GM21576 (cell line): ENCODE measurements at regions not wholly inside any gene's neighbourhood (a gene's known extent, or its start where the extent isn't known, plus 50 kb on each side); places are given as distances from the start of the nearest gene placed in this dataset.
"Not testable (repeated sequence)": the region's sequence is repeated elsewhere in the genome, so short reads cannot be mapped to it uniquely, and the experiment has no call there.

ENCODE experiments used
- ATAC-seq: cut with Tn5 transposase; IDR thresholded peaks from one replicate; pipeline ENCODE4 v1.9.1; 2021; ENCODE audit warnings: mild to moderate bottlenecking, moderate library complexity; ENCODE audit not compliant: unreplicated experiment

- no peak for ATAC-seq
Observed at GRCh38 chr21:16113052-16113715, 383.4 kb downstream of the USP25 start.

DNA sequence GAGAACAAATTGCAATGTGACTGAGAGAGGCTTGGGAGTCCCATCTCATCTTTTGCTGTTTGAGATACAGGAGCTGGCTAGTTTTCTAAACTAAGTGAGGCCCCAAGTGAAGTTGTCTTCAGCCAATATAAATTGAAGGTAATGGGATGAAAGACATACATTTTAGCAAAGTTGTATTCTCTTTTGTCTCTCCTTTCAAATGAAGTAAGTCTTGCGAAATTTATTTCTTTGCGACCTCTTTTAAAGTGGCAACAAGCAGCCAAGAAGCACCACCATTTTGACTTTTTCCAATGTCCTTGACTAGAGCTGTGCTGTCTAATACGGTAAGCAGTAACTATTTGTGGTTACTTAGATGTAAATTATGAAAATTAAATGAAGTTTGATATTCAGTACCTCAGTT lies 385.7 kb downstream of the USP25 start:
- no peak for ATAC-seq

DNA sequence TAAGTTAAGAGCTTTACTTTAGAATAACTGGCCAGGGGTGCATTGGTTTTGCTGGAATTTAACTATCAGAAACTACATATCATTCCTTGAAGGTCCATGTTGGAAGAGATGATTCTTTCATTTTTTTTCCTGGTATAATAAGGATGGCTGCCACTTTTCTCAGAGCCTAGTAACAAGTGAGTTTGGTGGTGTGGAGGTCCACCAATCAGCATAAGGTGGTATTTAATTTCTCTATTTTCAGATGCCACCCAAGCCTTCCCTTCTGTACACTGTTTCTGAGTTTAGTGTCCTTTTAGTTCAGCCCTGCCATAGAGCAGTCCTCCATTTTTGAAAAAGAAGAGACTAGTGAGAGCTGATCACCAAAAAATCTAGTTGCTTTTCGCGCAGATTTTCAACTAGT lies 386.3 kb downstream of the USP25 start:
- ATAC-seq: no peak

DNA sequence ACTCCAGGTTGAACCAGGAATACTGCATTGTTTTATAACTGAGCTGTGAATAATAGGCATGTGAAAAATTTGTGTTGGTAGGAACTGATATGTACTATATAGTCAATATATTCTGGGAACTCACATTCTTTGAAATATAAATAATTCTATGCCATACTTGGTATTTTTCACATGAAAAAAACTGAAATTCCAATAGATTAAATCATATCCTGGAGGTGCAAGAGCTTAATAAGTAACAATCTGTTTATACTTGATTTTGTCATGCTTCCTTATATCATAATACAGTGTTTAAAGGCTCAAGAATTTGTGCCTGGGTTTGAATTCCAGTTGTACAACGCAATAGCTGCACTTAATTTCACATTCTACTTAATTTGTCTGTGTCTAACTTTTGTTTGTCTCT lies 387.0 kb downstream of the USP25 start:
- ATAC-seq: no peak

DNA sequence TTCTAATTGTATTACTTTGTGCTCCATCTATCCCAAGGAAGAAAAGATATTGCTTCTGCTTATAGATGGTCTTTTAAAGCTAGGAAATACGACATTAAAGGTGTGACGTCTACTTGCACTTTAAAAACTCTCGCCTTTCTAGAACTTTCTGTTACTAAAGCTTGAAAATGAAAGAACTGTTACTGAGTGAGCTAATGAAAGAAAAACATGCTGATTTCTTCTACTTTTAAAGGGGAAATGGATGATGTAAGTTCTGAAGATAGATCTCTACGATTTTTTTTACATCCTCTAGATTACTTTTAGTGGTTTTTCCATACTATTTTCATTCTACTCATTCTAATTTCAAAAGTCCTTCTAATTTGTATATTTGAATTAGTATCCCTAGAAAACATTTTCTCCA lies 387.5 kb downstream of the USP25 start:
- ATAC-seq: no peak

DNA sequence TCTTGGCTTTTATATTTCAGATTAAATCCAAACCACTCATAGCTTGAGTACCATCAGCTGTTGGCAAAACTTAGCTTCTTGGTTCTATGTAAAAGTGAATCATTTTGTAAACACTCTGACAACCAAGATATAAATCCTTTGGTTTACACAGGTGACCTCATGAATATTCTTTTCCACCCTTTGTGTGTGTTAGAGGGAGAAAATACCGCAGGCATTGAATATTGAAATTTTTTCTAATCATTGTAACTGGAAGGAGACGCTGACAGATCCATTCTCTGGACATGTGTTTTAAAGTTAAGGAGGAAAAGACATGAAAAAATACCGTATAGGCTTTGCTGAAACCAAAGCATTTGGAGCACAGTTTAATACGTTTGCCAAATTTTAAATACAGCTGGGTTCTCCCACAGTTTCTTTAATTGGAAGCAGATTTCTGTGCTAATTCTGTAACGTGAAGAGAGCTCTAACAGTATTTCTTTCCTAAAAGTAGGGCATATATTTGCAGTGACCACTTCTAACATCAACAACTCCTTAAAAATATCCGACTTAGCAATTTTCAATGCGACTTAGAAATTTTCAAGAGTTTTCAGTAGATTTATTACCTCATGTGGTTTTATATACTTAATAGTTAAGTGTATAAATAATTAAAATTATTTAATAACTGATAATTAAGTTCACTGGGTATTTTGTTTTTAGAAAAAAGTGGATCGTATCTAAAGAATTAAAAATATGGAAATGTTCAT lies 388.2 kb downstream of the USP25 start:
- ATAC-seq: no peak

DNA sequence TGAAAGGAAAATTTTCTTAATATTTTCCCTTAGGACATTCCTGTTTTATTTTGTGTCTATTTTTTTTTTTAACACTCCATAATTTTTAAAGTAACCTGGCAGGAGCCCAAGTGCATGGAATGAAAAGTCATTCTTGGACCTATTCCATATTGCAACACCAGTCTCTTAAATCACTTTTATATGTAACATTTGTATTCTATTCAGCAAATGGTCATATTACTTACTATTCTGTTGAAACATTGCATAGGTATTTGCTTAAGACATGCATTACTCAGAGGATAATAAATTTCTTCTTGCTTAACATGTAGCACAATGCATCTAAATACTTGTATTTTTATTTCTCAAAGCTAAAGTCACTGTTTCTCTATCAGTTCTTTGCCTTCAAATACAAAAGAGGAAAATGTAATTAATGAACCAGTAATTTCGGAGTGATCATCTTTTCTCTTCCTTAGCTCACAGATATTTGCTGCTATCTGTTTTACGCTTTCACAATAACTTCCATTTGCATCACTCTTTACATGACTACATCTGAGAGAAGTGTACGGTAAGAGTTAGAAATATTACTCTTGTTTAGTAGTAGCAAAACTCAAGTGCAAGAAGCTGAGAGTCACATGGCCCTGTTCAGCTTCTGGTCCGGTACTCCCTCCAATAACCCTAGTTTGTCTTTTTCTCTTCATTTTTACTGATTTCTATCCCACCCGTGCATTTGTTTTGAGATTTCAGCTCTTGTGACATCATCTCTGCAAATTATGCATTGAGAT lies 394.8 kb downstream of the USP25 start:
- no peak for ATAC-seq

DNA sequence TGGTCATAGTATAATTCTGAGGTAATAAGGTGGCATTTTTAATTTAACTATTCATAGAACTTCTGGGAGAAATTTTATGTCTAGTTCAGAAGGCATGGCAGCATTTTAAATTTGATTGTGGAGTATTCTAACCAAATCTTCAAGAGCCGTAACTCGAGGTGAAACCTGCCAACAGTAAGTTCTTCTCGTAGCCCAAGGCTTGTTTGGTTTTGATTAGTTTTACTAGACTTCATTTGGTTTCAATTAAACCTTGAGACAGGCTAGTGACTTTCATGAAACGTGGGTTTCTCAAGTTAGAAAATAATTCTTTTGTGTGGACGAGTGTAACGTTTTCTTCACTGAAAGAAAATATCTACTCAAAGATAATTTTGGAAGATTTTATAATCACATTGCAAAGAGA lies 395.5 kb downstream of the USP25 start:
- ATAC-seq: no peak

- ATAC-seq: not testable (repeated sequence)
Observed at GRCh38 chr21:16132453-16132852, 402.7 kb downstream of the USP25 start.

- ATAC-seq: no peak
Observed at GRCh38 chr21:16133248-16133647, 403.5 kb downstream of the USP25 start.

DNA sequence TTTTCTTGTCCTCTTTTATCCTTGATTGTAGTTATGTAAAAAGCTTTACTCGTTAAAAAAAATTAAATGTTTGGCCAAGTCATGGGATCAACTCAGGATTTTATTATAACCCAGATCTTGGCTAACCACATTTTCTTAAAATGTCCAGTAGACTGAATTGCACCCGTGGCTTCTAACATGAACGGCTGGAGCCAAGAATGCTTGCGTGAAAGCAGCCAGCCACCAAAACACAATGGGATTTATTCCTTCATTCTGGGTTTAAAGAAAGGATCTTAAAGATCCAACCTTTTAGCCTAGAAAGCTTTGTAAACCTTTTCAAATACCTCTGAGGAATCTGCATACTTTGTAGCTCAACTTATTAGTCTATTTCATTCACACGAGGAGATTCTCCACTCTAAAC lies 404.4 kb downstream of the USP25 start:
- no peak for ATAC-seq

DNA sequence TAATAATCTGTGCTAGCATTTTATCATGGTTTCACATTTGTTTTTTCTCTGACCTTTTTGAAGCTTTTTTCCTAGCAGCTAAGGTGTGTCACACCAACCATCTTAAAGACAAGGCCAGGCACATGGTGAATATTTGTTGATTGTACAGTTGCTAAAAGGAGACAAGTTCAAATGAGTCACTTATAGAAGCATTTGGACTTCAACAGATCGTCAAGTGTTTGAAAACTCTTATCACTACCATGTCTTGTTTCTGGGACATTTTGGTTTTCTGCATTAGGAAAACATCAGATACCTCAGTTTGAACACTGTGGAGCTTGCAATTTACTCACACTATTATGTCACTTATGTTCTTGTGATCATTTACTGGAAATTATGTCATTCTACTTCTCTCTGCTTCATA lies 407.3 kb downstream of the USP25 start:
- ATAC-seq: no peak

GRCh38 chr21:16145052-16145451 lies 415.3 kb downstream of the USP25 start:
- ATAC-seq: no peak

- no peak for ATAC-seq
Observed at GRCh38 chr21:16145479-16145878, 415.7 kb downstream of the USP25 start.

GRCh38 chr21:16154321-16154720 lies 424.5 kb downstream of the USP25 start:
- ATAC-seq: no peak

GRCh38 chr21:16154951-16155635 lies 425.3 kb downstream of the USP25 start:
- no peak for ATAC-seq

GRCh38 chr21:16156841-16157489 lies 427.2 kb downstream of the USP25 start:
- ATAC-seq: no peak

DNA sequence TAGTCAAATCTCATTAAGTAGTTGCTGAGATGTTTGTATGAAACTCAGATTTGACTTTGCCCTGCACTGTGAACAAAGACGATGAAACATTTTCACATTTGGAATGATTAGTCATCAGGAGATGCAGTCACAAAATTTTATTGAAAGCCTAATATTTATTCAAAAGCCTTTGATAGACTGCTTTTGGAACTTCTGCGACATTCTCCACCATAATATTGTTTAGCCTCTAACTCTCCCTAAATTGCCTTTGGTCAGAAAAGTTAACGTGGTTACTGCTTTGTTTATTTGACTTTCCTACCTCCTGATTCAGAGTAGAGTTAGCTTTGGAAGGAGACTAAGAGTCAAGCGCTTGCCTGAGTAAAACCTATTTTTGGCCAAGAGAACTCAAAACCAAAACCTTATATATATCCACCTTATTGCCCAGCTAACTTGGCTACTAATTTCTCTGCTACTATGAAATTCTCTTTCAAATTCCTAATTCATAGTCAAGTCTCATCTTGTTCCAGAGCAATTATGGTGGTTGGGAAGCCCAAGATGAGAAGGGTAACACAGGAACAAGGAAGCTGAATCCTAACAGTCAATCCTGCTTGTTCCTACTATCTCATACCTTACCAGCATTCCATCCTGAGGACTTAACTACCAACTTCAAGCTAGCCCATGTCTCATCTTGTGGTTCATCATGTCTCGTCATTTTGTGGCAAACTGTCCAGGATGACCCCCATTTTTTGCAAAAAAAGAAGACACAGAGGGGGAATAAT lies 429.6 kb downstream of the USP25 start:
- ATAC-seq: no peak

DNA sequence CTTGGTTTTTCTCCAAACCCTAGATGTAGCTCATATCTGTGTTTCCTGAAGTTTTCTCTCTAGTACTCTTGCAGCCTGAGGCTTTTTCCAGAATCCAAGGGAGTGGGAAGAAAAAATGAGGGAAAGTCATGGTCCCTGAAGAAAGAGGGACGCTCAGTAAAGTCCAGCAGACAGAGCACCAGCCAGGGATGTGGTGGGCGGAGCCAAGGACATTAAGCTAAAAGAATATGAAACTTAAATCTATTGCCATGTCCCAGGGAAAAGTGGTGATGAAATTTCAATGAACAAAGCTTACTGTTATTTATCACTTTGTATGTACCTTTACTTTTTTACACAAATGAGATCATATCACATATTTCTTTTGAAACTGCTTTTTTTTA lies 430.2 kb downstream of the USP25 start:
- no peak for ATAC-seq

- no peak for ATAC-seq
Observed at GRCh38 chr21:16162953-16163352, 433.2 kb downstream of the USP25 start.
